Left ventricle myocardium inferior (tissue), 1 donor: ENCODE measurements at regions not wholly inside any gene's neighbourhood (a gene's known extent, or its start where the extent isn't known, plus 50 kb on each side); places are given as distances from the start of the nearest gene placed in this dataset.
A peak's percentile ranks its signal among the peaks of the same experiment; 100 is the strongest.

ENCODE experiments used
- DNase-seq: peaks from one replicate; pipeline ENCODE4 v3.0.0-alpha.2; 2020
- H3K27ac ChIP-seq: fragments of 200-600 bp; replicated peaks from 2 replicates; pipeline ENCODE4 v1.8.0; 2021
- H3K27me3 ChIP-seq: fragments of 200-600 bp; 2 replicates; pipeline ENCODE4 v1.8.0; 2021; ENCODE audit warnings: low read depth
- H3K36me3 ChIP-seq: fragments of 200-600 bp; 2 replicates; pipeline ENCODE4 v1.8.0; 2021
- H3K4me1 ChIP-seq: fragments of 200-600 bp; 2 replicates; pipeline ENCODE4 v1.8.0; 2021
- H3K4me3 ChIP-seq: fragments of 200-600 bp; 2 replicates; pipeline ENCODE4 v1.8.0; 2021; ENCODE audit warnings: mild to moderate bottlenecking, moderate library complexity
- H3K9me3 ChIP-seq: fragments of 200-600 bp; replicated peaks from 2 replicates; pipeline ENCODE4 v1.8.0; 2021
- CTCF ChIP-seq: fragments of 200-600 bp; IDR thresholded peaks from 2 replicates; pipeline ENCODE4 v1.8.0; 2021; ENCODE audit warnings: antibody characterized with exemption, mild to moderate bottlenecking, borderline replicate concordance
- intact Hi-C: fragments of 100-400 bp; cut with micrococcal nuclease; formaldehyde crosslinking; loops from one replicate; pipeline ENCODE4 v1.11.0; 2022
- donor health status: DM: no; HTN: yes; CAD: no; lungs with severe emphysema.

GRCh38 chr14:82854901-82855300, 1321.2 kb upstream of the SEL1L start:
- no peaks in the 10 kb centered on the region for H3K27me3 ChIP-seq
- H3K4me1 ChIP-seq, result no peaks in the 10 kb centered on the region
- no peaks in the 10 kb centered on the region for H3K9me3 ChIP-seq
- H3K27ac ChIP-seq, result no peak overlapping the region
- no peak for DNase-seq
- intact Hi-C loops, result no loop called here
- H3K36me3 ChIP-seq, result no peaks in the 10 kb centered on the region
- TF ChIP-seq CTCF, result no peak
- H3K4me3 ChIP-seq, result no peak overlapping the region

GRCh38 chr14:82855912-82856391, 1322.3 kb upstream of the SEL1L start:
- Histone ChIP-seq H3K36me3 (no peaks in the 10 kb centered on the region), H3K27ac (no peak overlapping the region), H3K9me3 (no peaks in the 10 kb centered on the region), H3K4me1 (no peaks in the 10 kb centered on the region), H3K4me3 (no peak overlapping the region), H3K27me3 (no peaks in the 10 kb centered on the region)
- TF ChIP-seq CTCF, result peak; percentile 51
- no peak for DNase-seq
- intact Hi-C loops, result no loop called here

- TF ChIP-seq CTCF, result no peak
- intact Hi-C loops, result no loop called here
These were observed 1327.7 kb upstream of the SEL1L start for GRCh38 chr14:82861313-82861712.

GRCh38 chr14:82872494-82872893, 1338.8 kb upstream of the SEL1L start:
- no peak for DNase-seq
- H3K4me1 ChIP-seq, result no peaks in the 10 kb centered on the region
- H3K9me3 ChIP-seq, result no peaks in the 10 kb centered on the region
- H3K36me3 ChIP-seq, result no peaks in the 10 kb centered on the region
- H3K4me3 ChIP-seq, result no peak overlapping the region
- H3K27ac ChIP-seq, result no peak overlapping the region
- intact Hi-C loops, result no loop called here
- H3K27me3 ChIP-seq, result no peaks in the 10 kb centered on the region
- TF ChIP-seq CTCF, result peak; percentile 11

More at GRCh38 chr14:82861313-82861712, 1327.7 kb upstream of the SEL1L start:
- H3K4me3 ChIP-seq, result no peak overlapping the region
- H3K27me3 ChIP-seq, result no peaks in the 10 kb centered on the region
- H3K36me3 ChIP-seq, result no peaks in the 10 kb centered on the region
- DNase-seq, result no peak
- no peak overlapping the region for H3K27ac ChIP-seq
- H3K9me3 ChIP-seq, result peaks cover 12% of the 10 kb centered on the region
- no peaks in the 10 kb centered on the region for H3K4me1 ChIP-seq

GRCh38 chr14:82878951-82879350, 1345.3 kb upstream of the SEL1L start:
- H3K4me1 ChIP-seq, result no peaks in the 10 kb centered on the region
- H3K27ac ChIP-seq, result no peak overlapping the region

More at GRCh38 chr14:82878951-82879350, 1345.3 kb upstream of the SEL1L start:
- no peak overlapping the region for H3K4me3 ChIP-seq
- TF ChIP-seq CTCF, result no peak
- no peaks in the 10 kb centered on the region for H3K27me3 ChIP-seq
- no peaks in the 10 kb centered on the region for H3K36me3 ChIP-seq
- no peaks in the 10 kb centered on the region for H3K9me3 ChIP-seq
- DNase-seq, result no peak
- intact Hi-C loops, result no loop called here
